AG04449 (cell line): ENCODE measurements at regions not wholly inside any gene's neighbourhood (a gene's known extent, or its start where the extent isn't known, plus 50 kb on each side); places are given as distances from the start of the nearest gene placed in this dataset.

Experiments
- CTCF ChIA-PET: fragments of 350-600 bp; formaldehyde crosslinking; extraction: SDS; loops from one replicate; lab custom pipeline; 2021; ENCODE audit warnings: antibody characterized with exemption; lab: Yijun Ruan, JAX
- POLR2A ChIA-PET: fragments of 400-600, 350-600 bp; formaldehyde crosslinking; extraction: SDS; loops from one replicate; lab custom pipeline; 2020; ENCODE audit warnings: antibody characterized with exemption, inconsistent platforms; lab: Yijun Ruan, JAX
- DNase-seq: peaks from one replicate; pipeline ENCODE4 v3.0.0-alpha.2; 2010; ENCODE audit warnings: low read depth, low spot score
- H3K4me3 ChIP-seq: 2 replicates; pipeline ENCODE4 v1.5.1; 2011; ENCODE audit warnings: low read depth, mild to moderate bottlenecking, control low read depth, low read length
- CTCF ChIP-seq: IDR thresholded peaks from one replicate; pipeline ENCODE4 v1.5.1; 2011; ENCODE audit warnings: mild to moderate bottlenecking, moderate library complexity, low read length, control low read depth, inconsistent platforms; ENCODE audit not compliant: insufficient read depth; ENCODE audit errors: missing control alignments

GRCh38 chr3:163468531-163469335 is 1609.6 kb downstream of the SI start:
- POLR2A ChIA-PET = no interaction called here
- no peak for TF ChIP-seq CTCF
- no peak overlapping the region for H3K4me3 ChIP-seq
- CTCF ChIA-PET = no interaction called here
- no peak for DNase-seq

GRCh38 chr3:163462446-163462845 is 1615.8 kb downstream of the SI start:
- ChIA-PET CTCF (no interaction called here), POLR2A (no interaction called here)
- no peak overlapping the region for H3K4me3 ChIP-seq
- DNase-seq = no peak
- no peak for TF ChIP-seq CTCF

GRCh38 chr3:163450698-163451097 is 1627.6 kb downstream of the SI start:
- POLR2A ChIA-PET = no interaction called here

GRCh38 chr3:163438760-163439159 is 1639.5 kb downstream of the SI start:
- TF ChIP-seq CTCF = no peak
- POLR2A ChIA-PET = no interaction called here
- no peak overlapping the region for H3K4me3 ChIP-seq
- no peak for DNase-seq
- CTCF ChIA-PET = no interaction called here

More at GRCh38 chr3:163450698-163451097, 1627.6 kb downstream of the SI start:
- no peak for TF ChIP-seq CTCF
- no peak overlapping the region for H3K4me3 ChIP-seq
- CTCF ChIA-PET = no interaction called here
- no peak for DNase-seq

- ChIA-PET POLR2A (no interaction called here), CTCF (no interaction called here)
- no peak overlapping the region for H3K4me3 ChIP-seq
- DNase-seq = no peak
- no peak for TF ChIP-seq CTCF
These were observed 1655.6 kb downstream of the SI start for GRCh38 chr3:163422671-163423070.

- POLR2A ChIA-PET = no interaction called here
These were observed 1686.7 kb downstream of the SI start for GRCh38 chr3:163391407-163392181.

More at GRCh38 chr3:163391407-163392181, 1686.7 kb downstream of the SI start:
- H3K4me3 ChIP-seq = no peak overlapping the region
- DNase-seq = no peak
- no peak for TF ChIP-seq CTCF
- CTCF ChIA-PET = no interaction called here
